SK-N-SH treated with all-trans-retinoic acid at 6 μM for 48 hours (cell line): ENCODE measurements at regions not wholly inside any gene's neighbourhood (a gene's known extent, or its start where the extent isn't known, plus 50 kb on each side); places are given as distances from the start of the nearest gene placed in this dataset.

Experiments used
- ZC3H10 ChIP-seq: fragments of 250-450 bp; sonication (Bioruptor Pico); IDR thresholded peaks from 2 replicates; pipeline ENCODE4 v1.5.1; 2021; ENCODE audit warnings: mild to moderate bottlenecking, moderate library complexity
- ZFP30 ChIP-seq: fragments of 450-650 bp; formaldehyde crosslinking; IDR thresholded peaks from 2 replicates; pipeline ENCODE4 v1.5.0; 2022; ENCODE audit warnings: mild to moderate bottlenecking, moderate library complexity
- ZNF565 ChIP-seq: fragments of 450-650 bp; formaldehyde crosslinking; conservative IDR thresholded peaks from 2 replicates; pipeline ENCODE4 v1.5.0; 2020; ENCODE audit warnings: low read depth, mild to moderate bottlenecking, moderate library complexity
- ZNF70 ChIP-seq: fragments of 450-650 bp; formaldehyde crosslinking; IDR thresholded peaks from 2 replicates; pipeline ENCODE4 v1.5.0; 2020; ENCODE audit warnings: mild to moderate bottlenecking, moderate library complexity
- TF ChIP-seq, protein P1 (sequence below): fragments of 250-450 bp; sonication (Bioruptor Pico); IDR thresholded peaks from 2 replicates; pipeline ENCODE4 v1.8.0; 2020; ENCODE audit warnings: mild to moderate bottlenecking, moderate library complexity, borderline replicate concordance

- no peak for TF ChIP-seq ZNF565 (CRISPR knock-in tag)
- TF ChIP-seq, protein P1, sequence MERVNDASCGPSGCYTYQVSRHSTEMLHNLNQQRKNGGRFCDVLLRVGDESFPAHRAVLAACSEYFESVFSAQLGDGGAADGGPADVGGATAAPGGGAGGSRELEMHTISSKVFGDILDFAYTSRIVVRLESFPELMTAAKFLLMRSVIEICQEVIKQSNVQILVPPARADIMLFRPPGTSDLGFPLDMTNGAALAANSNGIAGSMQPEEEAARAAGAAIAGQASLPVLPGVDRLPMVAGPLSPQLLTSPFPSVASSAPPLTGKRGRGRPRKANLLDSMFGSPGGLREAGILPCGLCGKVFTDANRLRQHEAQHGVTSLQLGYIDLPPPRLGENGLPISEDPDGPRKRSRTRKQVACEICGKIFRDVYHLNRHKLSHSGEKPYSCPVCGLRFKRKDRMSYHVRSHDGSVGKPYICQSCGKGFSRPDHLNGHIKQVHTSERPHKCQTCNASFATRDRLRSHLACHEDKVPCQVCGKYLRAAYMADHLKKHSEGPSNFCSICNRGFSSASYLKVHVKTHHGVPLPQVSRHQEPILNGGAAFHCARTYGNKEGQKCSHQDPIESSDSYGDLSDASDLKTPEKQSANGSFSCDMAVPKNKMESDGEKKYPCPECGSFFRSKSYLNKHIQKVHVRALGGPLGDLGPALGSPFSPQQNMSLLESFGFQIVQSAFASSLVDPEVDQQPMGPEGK, result no peak
- no peak for TF ChIP-seq ZC3H10 (CRISPR knock-in tag)
- no peak for TF ChIP-seq ZFP30
- TF ChIP-seq ZNF70 (CRISPR knock-in tag), result no peak
These were observed 922.5 kb upstream of the FBXO33 start for GRCh38 chr14:40354754-40355153.
